PC-3 (cell line): ENCODE measurements at regions not wholly inside any gene's neighbourhood (a gene's known extent, or its start where the extent isn't known, plus 50 kb on each side); places are given as distances from the start of the nearest gene placed in this dataset.

Experiments used
- ATAC-seq: fragments of 200-7000 bp; cut with Tn5 transposase; 2 replicates; pipeline ENCODE4 v1.9.1; 2020; ENCODE audit warnings: mild to moderate bottlenecking, moderate library complexity
- BruUV-seq: library from RNA; stranded (reverse); fragments of 400-500 nt; replicated peaks from 2 replicates; lab custom pipeline; 2021; lab: Mats Ljungman, UMichigan
- CTCF ChIA-PET: fragments of 300-600 bp; sonication (Branson Sonifier 250); formaldehyde crosslinking; loops from one replicate; lab custom pipeline; 2022; ENCODE audit warnings: antibody characterized with exemption; lab: Charles Lee
- POLR2A ChIA-PET: fragments of 300-600 bp; sonication (Branson Sonifier 250); formaldehyde crosslinking; loops from one replicate; lab custom pipeline; 2022; ENCODE audit warnings: antibody characterized with exemption; ENCODE audit not compliant: unreplicated experiment; lab: Charles Lee
- DNase-seq: peaks from one replicate; pipeline ENCODE4 v3.0.0-alpha.2; 2015
- H2AFZ ChIP-seq: fragments of 300-600 bp; sonication (generic); 2 replicates; pipeline ENCODE4 v1.6.0; 2016; ENCODE audit warnings: antibody characterized with exemption, low read length
- H3F3A ChIP-seq: fragments of 300-600 bp; sonication (generic); one replicate; pipeline ENCODE4 v1.6.0; 2017; ENCODE audit warnings: antibody characterized with exemption, low read length, control low read depth, mild to moderate bottlenecking; ENCODE audit not compliant: unreplicated experiment
- H3K27ac ChIP-seq: fragments of 300-600 bp; sonication (generic); 2 replicates; pipeline ENCODE4 v1.5.1; 2016; ENCODE audit warnings: mild to moderate bottlenecking, low read length
- H3K27me3 ChIP-seq: fragments of 300-600 bp; sonication (generic); 2 replicates; pipeline ENCODE4 v1.6.1; 2016; ENCODE audit warnings: low read length, mixed read lengths
- H3K36me3 ChIP-seq: fragments of 300-600 bp; sonication (generic); 2 replicates; pipeline ENCODE4 v1.6.1; 2016; ENCODE audit warnings: low read depth, mixed run types, low read length, mixed read lengths
- H3K4me1 ChIP-seq: fragments of 300-600 bp; sonication (generic); 2 replicates; pipeline ENCODE4 v1.5.1; 2016; ENCODE audit warnings: low read length; ENCODE audit not compliant: insufficient read depth
- H3K4me2 ChIP-seq: fragments of 300-600 bp; sonication (generic); 2 replicates; pipeline ENCODE4 v1.6.0; 2016; ENCODE audit warnings: low read length
- H3K4me3 ChIP-seq: fragments of 300-600 bp; sonication (generic); 2 replicates; pipeline ENCODE4 v1.5.1; 2016; ENCODE audit warnings: mild to moderate bottlenecking, low read length, mixed read lengths
- H3K79me2 ChIP-seq: fragments of 300-600 bp; sonication (generic); 2 replicates; pipeline ENCODE4 v1.6.1; 2017; ENCODE audit warnings: low read length, mixed read lengths
- H3K9ac ChIP-seq: fragments of 300-600 bp; sonication (generic); 2 replicates; pipeline ENCODE4 v1.6.0; 2016; ENCODE audit warnings: mild to moderate bottlenecking, low read length
- H3K9me2 ChIP-seq: fragments of 300-600 bp; sonication (generic); replicated peaks from 2 replicates; pipeline ENCODE4 v1.6.1; 2016; ENCODE audit warnings: mixed run types, low read length, mixed read lengths
- H3K9me3 ChIP-seq: fragments of 300-600 bp; sonication (generic); 2 replicates; pipeline ENCODE4 v1.6.1; 2016; ENCODE audit warnings: low read length, mixed read lengths
- H4K20me1 ChIP-seq: fragments of 300-600 bp; sonication (generic); 2 replicates; pipeline ENCODE4 v1.6.1; 2016; ENCODE audit warnings: low read length, mixed read lengths
- CTCF ChIP-seq: fragments of 300-600 bp; sonication (generic); conservative IDR thresholded peaks from 2 replicates; pipeline ENCODE4 v1.5.1; 2017; ENCODE audit warnings: antibody characterized with exemption, low read depth, mild to moderate bottlenecking, low read length
- EZH2 ChIP-seq: fragments of 300-600 bp; sonication (generic); IDR thresholded peaks from one replicate; pipeline ENCODE4 v1.6.1; 2017; ENCODE audit warnings: antibody characterized with exemption, mild to moderate bottlenecking, low read length; ENCODE audit not compliant: unreplicated experiment
- EZH2phosphoT487 ChIP-seq: fragments of 300-600 bp; sonication (generic); IDR thresholded peaks from 2 replicates; pipeline ENCODE4 v1.6.1; 2018; ENCODE audit warnings: mild to moderate bottlenecking, antibody characterized with exemption, low read length, borderline replicate concordance
- intact Hi-C: fragments of 100-400 bp; cut with micrococcal nuclease; formaldehyde crosslinking; loops from 2 replicates; pipeline ENCODE4 v1.9.0; 2023

GRCh38 chr4:181319629-181320028 lies 923.6 kb upstream of the TENM3 start:
- intact Hi-C loops: no loop called here
- Histone ChIP-seq H2AFZ (no peak overlapping the region), H3K4me1 (no peaks in the 10 kb centered on the region), H3K79me2 (no peaks in the 10 kb centered on the region), H3F3A (no peaks in the 10 kb centered on the region), H3K27me3 (no peaks in the 10 kb centered on the region), H3K9me3 (no peaks in the 10 kb centered on the region), H3K36me3 (no peaks in the 10 kb centered on the region), H3K27ac (no peak overlapping the region), H3K4me2 (no peak overlapping the region), H3K9ac (no peak overlapping the region), H3K9me2 (no peaks in the 10 kb centered on the region), H3K4me3 (no peak overlapping the region), H4K20me1 (no peaks in the 10 kb centered on the region)
- TF ChIP-seq EZH2phosphoT487 (no peak), CTCF (no peak), EZH2 (no peak)
- CTCF ChIA-PET: no interaction called here
- BruUV-seq: no TSS peak
- no peak for ATAC-seq
- POLR2A ChIA-PET: no interaction called here
- no peak for DNase-seq

- intact Hi-C loops: no loop called here
- no peak overlapping the region for H3K4me3 ChIP-seq
- no peak overlapping the region for H2AFZ ChIP-seq
- no peaks in the 10 kb centered on the region for H3K27me3 ChIP-seq
- POLR2A ChIA-PET: no interaction called here
- TF ChIP-seq EZH2phosphoT487 (no peak), EZH2 (no peak), CTCF (no peak)
- H3K79me2 ChIP-seq: no peaks in the 10 kb centered on the region
- H3K9ac ChIP-seq: no peak overlapping the region
- H3F3A ChIP-seq: no peaks in the 10 kb centered on the region
- H4K20me1 ChIP-seq: no peaks in the 10 kb centered on the region
- H3K9me3 ChIP-seq: no peaks in the 10 kb centered on the region
- no peaks in the 10 kb centered on the region for H3K4me1 ChIP-seq
- no peaks in the 10 kb centered on the region for H3K9me2 ChIP-seq
- no TSS peak for BruUV-seq
- H3K27ac ChIP-seq: no peak overlapping the region
- DNase-seq (no peak), ATAC-seq (no peak)
- no peaks in the 10 kb centered on the region for H3K36me3 ChIP-seq
- CTCF ChIA-PET: no interaction called here
- no peak overlapping the region for H3K4me2 ChIP-seq
Measured at GRCh38 chr4:181323061-181323460, 920.1 kb upstream of the TENM3 start.

- ChIA-PET POLR2A (no interaction called here), CTCF (no interaction called here)
- H3K4me1 ChIP-seq: no peaks in the 10 kb centered on the region
- no peak overlapping the region for H3K4me2 ChIP-seq
- H3K27ac ChIP-seq: no peak overlapping the region
- no peaks in the 10 kb centered on the region for H3K9me2 ChIP-seq
- no TSS peak for BruUV-seq
- H3K79me2 ChIP-seq: no peaks in the 10 kb centered on the region
- ATAC-seq: no peak
- no peak overlapping the region for H3K9ac ChIP-seq
- TF ChIP-seq CTCF (no peak), EZH2phosphoT487 (no peak), EZH2 (no peak)
- H2AFZ ChIP-seq: no peak overlapping the region
- H3K27me3 ChIP-seq: no peaks in the 10 kb centered on the region
- H3K9me3 ChIP-seq: no peaks in the 10 kb centered on the region
- H3K36me3 ChIP-seq: no peaks in the 10 kb centered on the region
- intact Hi-C loops: no loop called here
- H3K4me3 ChIP-seq: no peak overlapping the region
- no peak for DNase-seq
- H4K20me1 ChIP-seq: no peaks in the 10 kb centered on the region
- no peaks in the 10 kb centered on the region for H3F3A ChIP-seq
Measured at GRCh38 chr4:181330654-181331201, 912.5 kb upstream of the TENM3 start.
